ENCODE measurements at regions not wholly inside any gene's neighbourhood (a gene's known extent, or its start where the extent isn't known, plus 50 kb on each side); places are given as distances from the start of the nearest gene placed in this dataset.

GRCh38 chr2:144015036-144015435 lies 504.9 kb downstream of the ZEB2 start:
- TF ChIP-seq CTCF (IDR thresholded peaks at IDR 0.05; ENCODE audit: low read depth, low read length) (no peak), MAX (IDR thresholded peaks at IDR 0.05; ENCODE audit: low read depth, low read length) (no peak), POLR2A (IDR thresholded peaks at IDR 0.05; ENCODE audit: extremely low read depth, insufficient read length) (no peak), MYC (IDR thresholded peaks at IDR 0.05; ENCODE audit: low read depth, low read length) (no peak)
